Epidermal melanocyte (primary cell): ENCODE measurements at regions not wholly inside any gene's neighbourhood (a gene's known extent, or its start where the extent isn't known, plus 50 kb on each side); places are given as distances from the start of the nearest gene placed in this dataset.
A peak's percentile ranks its signal among the peaks of the same experiment; 100 is the strongest.

Experiments used
- DNase-seq: peaks from one replicate; pipeline ENCODE4 v3.0.0; 2011; ENCODE audit warnings: low spot score; ENCODE audit not compliant: insufficient read length

GRCh38 chr13:39892721-39893685, 237.5 kb downstream of the COG6 start:
- no peak for DNase-seq

GRCh38 chr13:39893808-39894207, 238.3 kb downstream of the COG6 start:
- no peak for DNase-seq

DNA sequence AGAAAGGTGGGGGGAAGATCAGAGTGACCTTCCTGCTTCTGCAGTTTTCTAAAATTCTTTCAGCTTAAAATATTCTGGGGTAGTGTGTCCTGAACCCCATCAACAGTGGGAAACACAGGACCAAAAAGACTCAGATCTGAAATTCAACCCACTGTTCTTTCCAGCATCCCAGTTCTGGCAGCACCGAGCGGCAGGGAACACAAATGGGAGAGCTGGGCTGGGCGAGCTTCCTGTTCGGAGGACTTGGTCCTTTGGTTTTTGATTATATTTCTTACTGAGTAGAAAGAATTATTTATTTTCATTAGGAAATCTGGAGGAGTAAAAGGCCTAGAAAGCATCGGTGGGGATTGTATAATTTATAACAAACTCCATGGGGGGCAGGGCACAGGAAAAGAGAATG, 239.1 kb downstream of the COG6 start:
- no peak for DNase-seq

- DNase-seq, result no peak
Measured at GRCh38 chr13:39895254-39895653, 239.8 kb downstream of the COG6 start.

DNA sequence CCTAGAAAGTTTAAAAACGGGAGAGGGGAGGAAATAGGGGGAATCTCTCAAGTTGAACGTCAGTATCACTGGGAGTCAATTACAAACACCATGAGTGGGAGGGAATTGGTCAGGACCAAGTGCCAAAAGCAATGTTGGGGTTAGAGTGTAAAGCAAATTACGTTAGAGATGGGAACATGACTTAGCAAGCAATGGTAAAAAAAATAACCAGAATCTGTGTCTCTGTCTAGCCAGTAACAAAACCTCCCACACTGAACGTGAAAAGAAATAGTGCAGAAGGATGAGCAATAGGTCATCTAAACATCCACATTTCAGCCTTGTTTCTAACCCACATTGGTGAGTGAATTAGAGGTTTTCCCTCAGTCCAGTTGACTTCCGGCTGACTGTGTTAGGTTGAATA, 242.2 kb downstream of the COG6 start:
- no peak for DNase-seq

DNA sequence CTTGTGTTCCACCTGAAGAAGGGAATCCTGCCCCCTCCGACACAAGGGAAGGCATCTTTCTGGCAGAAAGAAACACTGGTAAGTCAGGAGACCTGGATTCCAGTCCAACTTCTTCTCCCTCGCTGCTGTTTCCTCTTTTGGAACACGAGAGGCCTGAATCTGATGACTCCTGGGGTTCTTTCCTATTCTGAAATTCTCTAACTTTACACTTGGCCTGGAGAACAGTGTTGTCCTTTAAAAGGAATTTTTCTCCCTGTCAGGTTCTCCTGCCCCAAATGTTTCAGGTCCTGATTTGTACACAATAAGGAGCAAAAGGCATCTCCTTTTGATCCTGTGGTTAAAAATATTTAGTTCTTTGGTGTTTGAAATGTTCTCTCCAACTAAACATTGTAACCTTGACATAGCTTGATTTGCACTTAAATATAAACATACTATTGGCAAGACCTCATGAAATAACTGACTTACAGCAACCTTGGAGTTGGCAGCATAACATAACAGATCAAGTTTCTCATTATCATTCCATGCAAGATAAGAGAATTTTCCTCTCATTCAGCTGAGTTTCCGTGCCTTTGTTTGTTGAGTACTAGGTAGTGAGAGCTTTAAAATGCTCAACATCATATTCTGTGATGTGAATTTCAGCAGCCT, 244.8 kb downstream of the COG6 start:
- no peak for DNase-seq

GRCh38 chr13:39904959-39905358, 249.5 kb downstream of the COG6 start:
- DNase-seq, result no peak

GRCh38 chr13:39909634-39910033, 254.2 kb downstream of the COG6 start:
- DNase-seq, result no peak

DNA sequence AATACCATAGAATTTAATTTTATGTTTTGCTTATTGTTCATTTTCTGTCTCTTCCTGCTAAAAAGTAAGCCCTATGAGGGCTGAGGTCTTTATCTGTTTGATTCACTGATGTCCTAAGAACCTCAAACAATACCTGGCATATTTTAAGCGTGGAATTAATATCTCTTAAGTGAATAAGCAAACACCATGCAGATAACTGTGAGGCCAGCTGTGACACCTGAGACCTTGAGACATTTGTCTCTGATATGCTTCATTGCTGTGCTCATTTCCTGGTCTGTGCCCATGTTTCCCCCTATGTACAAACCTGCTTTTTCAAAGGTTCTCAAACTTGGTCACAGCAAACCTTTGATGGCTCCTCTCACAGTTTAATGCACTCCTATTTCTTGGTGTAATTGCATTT, 254.6 kb downstream of the COG6 start:
- DNase-seq, result no peak

GRCh38 chr13:39910833-39911232, 255.4 kb downstream of the COG6 start:
- DNase-seq, result no peak

DNA sequence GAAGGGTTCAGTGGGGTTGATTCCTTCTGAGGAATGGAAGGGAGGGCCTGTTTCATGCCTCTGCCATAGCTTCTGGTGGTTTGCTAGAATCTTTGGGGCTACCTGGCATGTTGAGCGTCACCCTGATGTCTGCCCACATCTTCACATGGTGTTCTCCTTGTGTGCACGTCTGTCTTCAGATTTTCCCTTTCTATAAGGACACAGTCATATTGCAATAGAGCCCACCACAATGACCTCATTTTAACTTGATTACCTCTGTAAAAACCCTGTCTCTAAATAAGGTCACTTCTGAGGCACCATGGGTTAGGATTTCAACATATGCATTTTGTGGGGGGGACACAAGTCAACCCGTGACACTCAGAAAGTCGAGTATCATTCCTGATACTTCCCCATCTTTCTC, 257.9 kb downstream of the COG6 start:
- no peak for DNase-seq

DNA sequence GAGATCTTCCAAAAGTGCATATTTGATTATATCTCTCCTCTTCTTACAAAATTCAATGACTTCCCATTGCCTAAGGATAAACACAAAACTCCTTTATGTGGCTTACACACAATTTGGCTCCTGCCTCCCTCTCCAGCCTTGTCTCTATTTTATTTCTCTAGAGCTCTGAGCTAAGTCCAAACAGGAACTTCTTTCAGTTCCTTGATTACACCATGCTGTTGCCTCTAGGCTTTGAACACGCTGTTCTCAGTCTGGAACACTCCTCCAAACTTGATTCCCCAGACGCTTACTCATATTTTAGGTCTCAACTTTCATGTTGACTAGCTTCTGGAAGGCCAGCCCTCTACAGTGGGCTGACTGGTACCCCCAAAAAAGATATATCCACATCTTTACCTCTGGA, 258.5 kb downstream of the COG6 start:
- peak; percentile 46 for DNase-seq

DNA sequence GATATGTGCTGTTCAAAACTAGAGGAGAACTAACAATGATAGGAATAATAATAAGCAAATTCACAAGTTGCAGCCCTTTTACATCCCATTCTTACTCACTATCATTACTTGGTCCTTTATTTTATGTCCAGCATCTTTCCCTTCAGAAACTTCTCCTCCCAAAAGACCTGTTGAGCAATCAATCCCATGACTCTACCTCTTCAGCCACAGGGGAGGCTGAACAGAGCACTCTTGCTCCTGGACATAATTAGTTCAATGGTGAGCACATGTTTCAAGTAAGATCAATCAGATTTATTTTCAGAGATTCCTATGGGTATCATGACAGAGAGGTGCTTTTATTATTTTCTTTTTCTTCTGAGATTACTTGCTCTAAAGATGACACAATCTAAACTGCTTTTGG, 260.0 kb downstream of the COG6 start:
- DNase-seq, result no peak

DNA sequence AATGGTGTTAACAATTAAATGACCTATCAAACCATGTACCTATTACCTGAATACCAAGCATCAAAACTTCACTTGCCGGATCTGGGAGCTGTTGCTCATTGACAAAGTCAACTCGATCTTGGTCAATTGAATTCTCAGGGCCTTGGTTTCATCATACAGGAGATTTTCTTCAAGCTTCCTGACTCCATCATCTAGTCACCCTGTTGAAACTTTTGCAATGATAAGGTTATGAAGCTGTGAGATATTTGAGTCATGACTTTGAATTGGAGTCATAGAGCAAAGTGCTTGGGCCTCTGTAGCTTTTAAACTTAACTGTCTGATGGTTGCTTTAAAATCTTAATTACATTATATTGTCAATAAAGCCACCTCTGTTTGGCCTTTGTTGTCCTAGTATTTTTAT, 260.9 kb downstream of the COG6 start:
- no peak for DNase-seq

DNA sequence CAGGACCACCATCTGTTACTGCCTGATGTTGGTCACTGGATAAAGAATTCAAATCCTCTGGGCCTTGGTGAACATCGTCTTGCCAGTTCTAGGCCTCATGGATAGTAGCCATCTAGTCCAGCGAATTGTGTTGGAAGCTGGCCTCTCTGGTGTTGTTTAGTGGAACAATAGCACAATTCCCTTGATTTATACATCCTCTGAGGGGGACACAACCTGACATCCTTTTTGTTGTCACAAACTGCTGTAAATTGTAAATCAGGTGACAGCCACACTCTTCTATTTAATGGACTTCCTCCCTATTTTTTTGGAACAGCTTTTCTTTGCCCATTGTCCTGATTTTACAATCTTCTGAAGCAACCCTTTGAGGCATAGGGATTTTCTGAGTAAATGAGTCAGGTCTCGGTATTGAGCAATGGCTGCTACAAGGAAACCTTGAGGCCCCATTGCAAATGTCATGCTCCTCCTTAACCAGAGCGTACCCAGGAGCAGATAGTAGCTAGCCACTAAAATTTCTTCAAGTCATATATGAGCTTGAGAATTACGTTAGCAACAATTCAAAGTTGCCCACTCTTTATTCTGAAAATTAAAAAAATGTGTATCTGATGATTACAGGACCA, 263.3 kb downstream of the COG6 start:
- no peak for DNase-seq

DNA sequence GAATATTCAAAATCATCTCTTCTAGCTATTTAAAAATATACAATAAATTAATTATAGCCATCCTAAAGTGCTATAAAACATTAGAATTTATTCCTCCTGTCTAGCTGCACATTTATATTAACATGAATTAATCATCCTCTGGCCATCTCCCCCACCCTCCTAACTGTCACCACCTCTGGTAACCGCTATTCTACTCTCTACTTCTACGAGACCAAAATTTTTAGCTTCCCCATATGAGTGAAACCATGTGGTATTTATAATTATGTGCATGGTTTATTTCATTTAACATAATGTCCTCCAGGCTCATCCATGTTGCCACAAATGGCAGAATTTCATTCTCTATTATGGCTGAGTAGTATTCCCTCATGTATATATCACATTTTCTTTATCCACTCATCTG, 265.2 kb downstream of the COG6 start:
- no peak for DNase-seq

- no peak for DNase-seq
Measured at GRCh38 chr13:39926345-39926744, 270.9 kb downstream of the COG6 start.

DNA sequence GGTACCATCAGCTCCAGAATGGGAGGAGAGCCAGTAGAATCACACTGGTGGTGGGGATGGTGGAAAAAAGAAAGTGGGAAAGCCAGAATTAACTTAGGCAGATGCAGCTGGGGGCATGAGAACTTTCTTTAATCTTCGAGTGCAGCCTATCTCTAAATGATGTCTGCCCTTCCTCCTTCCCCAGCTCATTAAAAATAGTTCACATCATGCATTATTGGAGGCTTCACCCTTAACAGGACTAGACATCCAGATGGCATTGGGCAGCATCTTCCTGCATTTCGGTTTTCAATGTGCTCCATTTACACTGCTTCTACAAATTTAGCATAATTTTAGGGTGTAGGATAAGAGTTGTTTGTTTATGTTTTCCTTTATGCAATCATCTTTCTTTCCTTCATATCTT, 272.8 kb downstream of the COG6 start:
- DNase-seq, result no peak

GRCh38 chr13:39929583-39929982, 274.1 kb downstream of the COG6 start:
- no peak for DNase-seq

GRCh38 chr13:39930060-39930459, 274.6 kb downstream of the COG6 start:
- no peak for DNase-seq

GRCh38 chr13:39930544-39931444, 275.3 kb downstream of the COG6 start:
- DNase-seq, result no peak
